Lung (tissue), 11 donors: ENCODE measurements at regions not wholly inside any gene's neighbourhood (a gene's known extent, or its start where the extent isn't known, plus 50 kb on each side); places are given as distances from the start of the nearest gene placed in this dataset.
A peak's percentile ranks its signal among the peaks of the same experiment; 100 is the strongest.
"Not testable (repeated sequence)": the region's sequence is repeated elsewhere in the genome, so short reads cannot be mapped to it uniquely, and the experiment has no call there.

Experiments used
- ATAC-seq: fragments of 200-7000 bp; cut with Tn5 transposase; one replicate; pipeline ENCODE4 v1.9.1; 2020; ENCODE audit warnings: moderate number of reproducible peaks; ENCODE audit not compliant: insufficient read depth, low FRiP score
- DNase-seq, 3 donors: peaks; one replicate each; pipeline ENCODE4 v3.0.0-alpha.2; 2013 to 2017
- H3K27ac ChIP-seq, 2 donors: one replicate each; pipeline ENCODE4 v1.5.1; 2013; ENCODE audit warnings: mild to moderate bottlenecking in 2 of 2, moderate library complexity in 2 of 2, control low read depth in 1 of 2, inconsistent platforms in 1 of 2, low read depth in 1 of 2, low read length in 1 of 2
- H3K27me3 ChIP-seq, 3 donors: one replicate each; pipeline ENCODE4 v1.5.1; 2013; ENCODE audit warnings: low read length in 2 of 3; ENCODE audit not compliant: control insufficient read depth in 3 of 3, insufficient read depth in 3 of 3
- H3K36me3 ChIP-seq, 4 donors: one replicate each; pipeline ENCODE4 v1.5.1; 2013; ENCODE audit warnings: low read length in 4 of 4, mild to moderate bottlenecking in 1 of 4, moderate library complexity in 1 of 4; ENCODE audit not compliant: control insufficient read depth in 4 of 4, insufficient read depth in 4 of 4
- H3K4me1 ChIP-seq, 5 donors: one replicate each; pipeline ENCODE4 v1.5.1; 2013; ENCODE audit warnings: low read length in 5 of 5, mild to moderate bottlenecking in 2 of 5, moderate library complexity in 1 of 5; ENCODE audit not compliant: control insufficient read depth in 5 of 5, insufficient read depth in 5 of 5
- H3K4me3 ChIP-seq: one replicate; pipeline ENCODE4 v1.5.1; 2013; ENCODE audit warnings: mild to moderate bottlenecking, control low read depth, moderate library complexity
- H3K9ac ChIP-seq, 2 donors: one replicate each; pipeline ENCODE4 v1.5.1; 2013; ENCODE audit warnings: low read length in 2 of 2, control low read depth in 1 of 2; ENCODE audit not compliant: insufficient read depth in 1 of 2
- H3K9me3 ChIP-seq, 4 donors: one replicate each; pipeline ENCODE4 v1.5.1; 2013; ENCODE audit warnings: low read length in 3 of 4, mild to moderate bottlenecking in 1 of 4, moderate library complexity in 1 of 4; ENCODE audit not compliant: control insufficient read depth in 4 of 4, insufficient read depth in 3 of 4
- CTCF ChIP-seq: IDR thresholded peaks from 2 replicates; pipeline ENCODE4 v1.5.1; 2012; ENCODE audit warnings: mild to moderate bottlenecking; ENCODE audit errors: control extremely low read depth, extremely low read depth
- WGBS, 2 donors: extraction: QIAGEN DNeasy Blood & Tissue Kit; methylation state at CpG; one replicate each; pipeline ENCODE4 v1.1.7; 2013; 5-methylcytosine and 5-hydroxymethylcytosine counted together
- donor health status: control.
- donor health status: control.
- donor health status: Bipolar disorder and iron deficiency.
- donor health status: healthy.
- donor health status: DM: yes; HTN: yes; CAD: no.

- Histone ChIP-seq H3K27me3 (no peaks in the 10 kb centered on the region), H3K36me3 (no peaks in the 10 kb centered on the region), H3K4me3 (no peak overlapping the region), H3K27ac (no peak overlapping the region), H3K4me1 (peaks cover 6 to 17% (median 9%) of the 10 kb centered on the region in 5 donors), H3K9me3 (no peaks in the 10 kb centered on the region), H3K9ac (no peak overlapping the region)
- TF ChIP-seq CTCF: no peak
- no peak for ATAC-seq
- WGBS, 2 donors: 69 to 72% methylated on average over 5 of the region's 5 CpGs
- peak in 1 of 3 donors; percentile 30 for DNase-seq
These were observed 52.6 kb upstream of the GPCPD1 start for GRCh38 chr20:5663396-5663795.

GRCh38 chr20:5662769-5663168 is 52.0 kb upstream of the GPCPD1 start:
- Histone ChIP-seq H3K4me1 (peaks cover 6 to 23% (median 11%) of the 10 kb centered on the region in 5 donors), H3K9me3 (no peaks in the 10 kb centered on the region), H3K27me3 (no peaks in the 10 kb centered on the region), H3K4me3 (no peak overlapping the region), H3K27ac (no peak overlapping the region), H3K9ac (no peak overlapping the region), H3K36me3 (no peaks in the 10 kb centered on the region)
- TF ChIP-seq CTCF: no peak
- DNase-seq (no peak), ATAC-seq (no peak)
- WGBS, 2 donors: 52 to 68% methylated on average over 2 of the region's 2 CpGs

GRCh38 chr20:5660756-5661155 is 50.0 kb upstream of the GPCPD1 start:
- H3K27ac ChIP-seq: not testable (repeated sequence)

More at GRCh38 chr20:5660756-5661155, 50.0 kb upstream of the GPCPD1 start:
- 60 to 72% methylated on average over 8 of the region's 8 CpGs for WGBS, 2 donors
- not testable (repeated sequence) for ATAC-seq, H3K9me3 ChIP-seq, H3K36me3 ChIP-seq, H3K4me3 ChIP-seq, H3K9ac ChIP-seq, DNase-seq, H3K27me3 ChIP-seq
- H3K4me1 ChIP-seq: peaks cover 10 to 35% (median 22%) of the 10 kb centered on the region in 5 donors
